ENCODE measurements at regions not wholly inside any gene's neighbourhood (a gene's known extent, or its start where the extent isn't known, plus 50 kb on each side); places are given as distances from the start of the nearest gene placed in this dataset.

- no peak overlapping the region for H2BK120ac ChIP-seq (ENCODE audit: low read depth, low read length, poor library complexity, severe bottlenecking)
- no peak overlapping the region for H4K91ac ChIP-seq (ENCODE audit: insufficient read length, low read depth, low read length)
- no peak overlapping the region for H4K5ac ChIP-seq (ENCODE audit: insufficient read length, low read depth, low read length)
- H3K23ac ChIP-seq (ENCODE audit: insufficient read length, low read depth, low read length) = no peak overlapping the region
- no CpG with 5 or more reads among the region's 9 CpGs for WGBS (ENCODE audit: extremely low coverage, insufficient read length, low lambda C conversion rate)
- no peaks in the 10 kb centered on the region for H3K9me3 ChIP-seq (ENCODE audit: control insufficient read depth, low read depth, low read length)
- H3K4me2 ChIP-seq (ENCODE audit: insufficient read depth, insufficient read length, low read length) = no peak overlapping the region
- no peak overlapping the region for H3K4ac ChIP-seq (ENCODE audit: low read depth, low read length)
- no peaks in the 10 kb centered on the region for H3K27me3 ChIP-seq (ENCODE audit: insufficient read depth, low read length)
- no peak overlapping the region for H2AFZ ChIP-seq (ENCODE audit: low read length)
- H2BK12ac ChIP-seq (ENCODE audit: insufficient read length, low read depth, low read length) = no peak overlapping the region
- TF ChIP-seq, protein P1, sequence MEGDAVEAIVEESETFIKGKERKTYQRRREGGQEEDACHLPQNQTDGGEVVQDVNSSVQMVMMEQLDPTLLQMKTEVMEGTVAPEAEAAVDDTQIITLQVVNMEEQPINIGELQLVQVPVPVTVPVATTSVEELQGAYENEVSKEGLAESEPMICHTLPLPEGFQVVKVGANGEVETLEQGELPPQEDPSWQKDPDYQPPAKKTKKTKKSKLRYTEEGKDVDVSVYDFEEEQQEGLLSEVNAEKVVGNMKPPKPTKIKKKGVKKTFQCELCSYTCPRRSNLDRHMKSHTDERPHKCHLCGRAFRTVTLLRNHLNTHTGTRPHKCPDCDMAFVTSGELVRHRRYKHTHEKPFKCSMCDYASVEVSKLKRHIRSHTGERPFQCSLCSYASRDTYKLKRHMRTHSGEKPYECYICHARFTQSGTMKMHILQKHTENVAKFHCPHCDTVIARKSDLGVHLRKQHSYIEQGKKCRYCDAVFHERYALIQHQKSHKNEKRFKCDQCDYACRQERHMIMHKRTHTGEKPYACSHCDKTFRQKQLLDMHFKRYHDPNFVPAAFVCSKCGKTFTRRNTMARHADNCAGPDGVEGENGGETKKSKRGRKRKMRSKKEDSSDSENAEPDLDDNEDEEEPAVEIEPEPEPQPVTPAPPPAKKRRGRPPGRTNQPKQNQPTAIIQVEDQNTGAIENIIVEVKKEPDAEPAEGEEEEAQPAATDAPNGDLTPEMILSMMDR (conservative IDR thresholded peaks at IDR 0.05) = no peak
- no peaks in the 10 kb centered on the region for H3K4me1 ChIP-seq (ENCODE audit: insufficient read depth, low read length)
- no peak overlapping the region for H3K18ac ChIP-seq (ENCODE audit: insufficient read length, low read depth, low read length)
- no peaks in the 10 kb centered on the region for H3K79me2 ChIP-seq (ENCODE audit: insufficient read depth, low read length)
- DNase-seq = no peak
- no peak overlapping the region for H3K27ac ChIP-seq (ENCODE audit: insufficient read length, low read depth, low read length)
- H2AK5ac ChIP-seq (ENCODE audit: insufficient read length, low read length) = no peak overlapping the region
- H3T11ph ChIP-seq (ENCODE audit: low read length) = no peak overlapping the region
- no peaks in the 10 kb centered on the region for H4K20me1 ChIP-seq (ENCODE audit: control insufficient read depth, insufficient read depth, insufficient read length)
- H2BK15ac ChIP-seq (ENCODE audit: low read depth, low read length) = no peak overlapping the region
- no peaks in the 10 kb centered on the region for H3K79me1 ChIP-seq (ENCODE audit: insufficient read depth, low read depth, low read length, poor library complexity, severe bottlenecking)
- H3K56ac ChIP-seq (ENCODE audit: insufficient read length, low read depth, low read length) = no peak overlapping the region
- H3K23me2 ChIP-seq (ENCODE audit: insufficient read length, low read depth, low read length, poor library complexity, severe bottlenecking) = no peaks in the 10 kb centered on the region
- no peak overlapping the region for H3K27ac Mint-ChIP-seq
- H3K9me3 Mint-ChIP-seq = peaks cover 0 to 2% of the 10 kb centered on the region in 2 experiments; a peak in 1 of 5 replicates
- H3K4me1 Mint-ChIP-seq = no peaks in the 10 kb centered on the region
- no peak overlapping the region for H3K14ac ChIP-seq (ENCODE audit: insufficient read depth, low read length)
- no peak overlapping the region for H2BK5ac ChIP-seq (ENCODE audit: insufficient read length, low read length)
- H3K36me3 Mint-ChIP-seq (ENCODE audit: insufficient read depth in 1 of 3, low read depth in 3 of 3) = no peaks in the 10 kb centered on the region
- no peak overlapping the region for H4K8ac ChIP-seq (replicated peaks; ENCODE audit: insufficient read length, low read depth, low read length)
- no peak overlapping the region for H2BK20ac ChIP-seq (ENCODE audit: low read depth, low read length, poor library complexity, severe bottlenecking)
- no peak overlapping the region for H3K9ac ChIP-seq (ENCODE audit: extremely low read depth, insufficient read length, low read length)
- H3K27me3 Mint-ChIP-seq (ENCODE audit: low read depth) = peaks cover 4% of the 10 kb centered on the region
- H3K4me3 Mint-ChIP-seq = no peak overlapping the region
These were observed 87.0 kb upstream of the SLC25A13 start for GRCh38 chr7:96408881-96409280.
